Thyroid gland (tissue), 4 donors: ENCODE measurements at regions not wholly inside any gene's neighbourhood (a gene's known extent, or its start where the extent isn't known, plus 50 kb on each side); places are given as distances from the start of the nearest gene placed in this dataset.

Experiments used
- CTCF ChIP-seq, 6 experiments: fragments of 200-600 bp in 3 of 6; fragments of 450-650 bp in 3 of 6; sonication (generic) in 3 of 6; IDR thresholded peaks; one replicate each; pipeline ENCODE4 v1.5.1; 2016 to 2019; ENCODE audit warnings: antibody characterized with exemption in 6 of 6, mild to moderate bottlenecking in 2 of 6, inconsistent platforms in 1 of 6, moderate library complexity in 1 of 6
- POLR2A ChIP-seq, 2 donors: fragments of 450-650 bp; IDR thresholded peaks; one replicate each; pipeline ENCODE4 v1.6.1; 2017; ENCODE audit warnings: antibody characterized with exemption in 2 of 2, mild to moderate bottlenecking in 2 of 2, moderate library complexity in 1 of 2

- no peak for TF ChIP-seq CTCF (IDR thresholded peaks at IDR 0.05)
- no peak for TF ChIP-seq POLR2A (IDR thresholded peaks at IDR 0.05)
Measured at GRCh38 chr15:56831467-56832005, 86.9 kb upstream of the TCF12 start.
